ENCODE measurements at regions not wholly inside any gene's neighbourhood (a gene's known extent, or its start where the extent isn't known, plus 50 kb on each side); places are given as distances from the start of the nearest gene placed in this dataset.

DNA sequence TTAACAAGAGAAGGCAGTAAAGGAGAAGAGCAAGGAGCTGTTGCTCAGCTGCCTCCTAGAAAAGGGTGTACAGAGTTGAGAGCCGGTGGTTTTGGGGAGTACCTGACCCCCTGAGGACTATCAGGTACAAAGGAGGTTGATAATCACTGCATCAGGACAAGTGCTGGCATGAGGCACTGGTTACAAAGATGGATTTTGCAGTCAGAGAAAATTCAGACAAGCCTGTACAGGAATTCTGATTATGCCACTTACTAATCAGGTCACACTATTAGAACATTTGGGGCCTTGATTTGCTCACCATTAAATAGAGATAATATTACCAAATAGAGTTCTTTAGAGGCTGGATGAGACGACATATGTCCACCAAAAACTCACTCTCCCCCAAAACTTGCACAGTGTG is 450.9 kb upstream of the TMPO start:
- Histone ChIP-seq H3K9me3 (ENCODE audit: control insufficient read depth, low read depth, low read length) (no peaks in the 10 kb centered on the region), H3K9ac (ENCODE audit: low read length) (no peak overlapping the region), H3K27me3 (ENCODE audit: control insufficient read depth, insufficient read depth, low read length) (no peaks in the 10 kb centered on the region), H3K36me3 (ENCODE audit: control insufficient read depth, low read depth, low read length) (no peaks in the 10 kb centered on the region), H3K27ac (ENCODE audit: low read length) (no peak overlapping the region), H3K4me3 (ENCODE audit: low read length) (no peak overlapping the region), H3K4me1 (ENCODE audit: control insufficient read depth, low read depth, low read length) (no peaks in the 10 kb centered on the region)

- H3K27me3 ChIP-seq (ENCODE audit: control insufficient read depth, insufficient read depth, low read length) = no peaks in the 10 kb centered on the region
- H3K36me3 ChIP-seq (ENCODE audit: control insufficient read depth, low read depth, low read length) = no peaks in the 10 kb centered on the region
- H3K9ac ChIP-seq (ENCODE audit: low read length) = no peak overlapping the region
These were observed 447.6 kb upstream of the TMPO start for GRCh38 chr12:98067795-98068194.

DNA sequence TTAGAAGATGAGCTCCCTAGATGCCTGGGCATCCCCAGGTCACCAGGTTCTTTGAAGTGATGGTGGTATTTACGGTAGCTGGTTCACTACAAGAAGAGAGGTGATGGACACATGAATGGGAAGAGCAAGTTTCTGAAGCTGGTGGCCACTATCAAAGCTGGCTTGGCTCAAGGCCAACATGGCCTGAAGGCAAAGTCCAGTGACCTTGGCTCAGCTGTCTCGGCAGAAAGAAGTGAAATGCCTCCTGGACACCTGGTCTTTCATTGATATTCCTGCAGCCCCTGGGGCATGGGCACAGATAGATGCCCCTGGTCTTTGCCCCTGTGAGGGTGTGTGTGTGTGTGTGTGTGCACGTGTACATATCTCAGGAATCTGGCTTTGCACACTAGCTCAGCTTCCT is 441.8 kb upstream of the TMPO start:
- Histone ChIP-seq H3K9me3 (ENCODE audit: control insufficient read depth, low read depth, low read length) (no peaks in the 10 kb centered on the region), H3K27ac (ENCODE audit: low read length) (no peak overlapping the region), H3K27me3 (ENCODE audit: control insufficient read depth, insufficient read depth, low read length) (no peaks in the 10 kb centered on the region), H3K4me3 (ENCODE audit: low read length) (no peak overlapping the region), H3K4me1 (ENCODE audit: control insufficient read depth, low read depth, low read length) (no peaks in the 10 kb centered on the region), H3K9ac (ENCODE audit: low read length) (no peak overlapping the region), H3K36me3 (ENCODE audit: control insufficient read depth, low read depth, low read length) (no peaks in the 10 kb centered on the region)

More at GRCh38 chr12:98067795-98068194, 447.6 kb upstream of the TMPO start:
- Histone ChIP-seq H3K4me3 (ENCODE audit: low read length) (no peak overlapping the region), H3K27ac (ENCODE audit: low read length) (no peak overlapping the region), H3K4me1 (ENCODE audit: control insufficient read depth, low read depth, low read length) (no peaks in the 10 kb centered on the region), H3K9me3 (ENCODE audit: control insufficient read depth, low read depth, low read length) (no peaks in the 10 kb centered on the region)

DNA sequence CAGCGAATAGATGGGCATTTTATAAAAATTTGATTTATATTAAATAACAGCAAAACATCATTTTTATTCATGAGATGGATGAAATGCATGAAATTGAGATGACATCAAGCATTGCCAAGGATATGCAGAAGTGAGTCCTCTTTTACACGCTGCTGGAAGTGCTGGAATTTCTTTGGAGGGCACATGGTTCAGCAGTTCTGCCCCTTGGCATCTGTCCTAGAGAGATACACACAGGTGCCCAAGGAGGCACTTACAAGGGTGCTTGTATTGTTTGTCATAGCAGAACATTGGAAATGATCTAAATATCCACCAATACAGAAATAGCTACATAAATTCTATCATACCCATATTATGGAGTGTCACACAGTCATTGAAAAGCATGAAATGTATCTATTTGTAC is 441.1 kb upstream of the TMPO start:
- Histone ChIP-seq H3K4me3 (ENCODE audit: low read length) (no peak overlapping the region), H3K27me3 (ENCODE audit: control insufficient read depth, insufficient read depth, low read length) (no peaks in the 10 kb centered on the region), H3K9ac (ENCODE audit: low read length) (no peak overlapping the region), H3K4me1 (ENCODE audit: control insufficient read depth, low read depth, low read length) (no peaks in the 10 kb centered on the region), H3K9me3 (ENCODE audit: control insufficient read depth, low read depth, low read length) (no peaks in the 10 kb centered on the region), H3K36me3 (ENCODE audit: control insufficient read depth, low read depth, low read length) (no peaks in the 10 kb centered on the region), H3K27ac (ENCODE audit: low read length) (no peak overlapping the region)

GRCh38 chr12:98084391-98084790 is 431.0 kb upstream of the TMPO start:
- H3K27ac ChIP-seq (ENCODE audit: low read length) = no peak overlapping the region
- no peaks in the 10 kb centered on the region for H3K27me3 ChIP-seq (ENCODE audit: control insufficient read depth, insufficient read depth, low read length)
- H3K9ac ChIP-seq (ENCODE audit: low read length) = no peak overlapping the region
- H3K4me3 ChIP-seq (ENCODE audit: low read length) = no peak overlapping the region
- no peaks in the 10 kb centered on the region for H3K4me1 ChIP-seq (ENCODE audit: control insufficient read depth, low read depth, low read length)
- H3K36me3 ChIP-seq (ENCODE audit: control insufficient read depth, low read depth, low read length) = no peaks in the 10 kb centered on the region
- H3K9me3 ChIP-seq (ENCODE audit: control insufficient read depth, low read depth, low read length) = no peaks in the 10 kb centered on the region

DNA sequence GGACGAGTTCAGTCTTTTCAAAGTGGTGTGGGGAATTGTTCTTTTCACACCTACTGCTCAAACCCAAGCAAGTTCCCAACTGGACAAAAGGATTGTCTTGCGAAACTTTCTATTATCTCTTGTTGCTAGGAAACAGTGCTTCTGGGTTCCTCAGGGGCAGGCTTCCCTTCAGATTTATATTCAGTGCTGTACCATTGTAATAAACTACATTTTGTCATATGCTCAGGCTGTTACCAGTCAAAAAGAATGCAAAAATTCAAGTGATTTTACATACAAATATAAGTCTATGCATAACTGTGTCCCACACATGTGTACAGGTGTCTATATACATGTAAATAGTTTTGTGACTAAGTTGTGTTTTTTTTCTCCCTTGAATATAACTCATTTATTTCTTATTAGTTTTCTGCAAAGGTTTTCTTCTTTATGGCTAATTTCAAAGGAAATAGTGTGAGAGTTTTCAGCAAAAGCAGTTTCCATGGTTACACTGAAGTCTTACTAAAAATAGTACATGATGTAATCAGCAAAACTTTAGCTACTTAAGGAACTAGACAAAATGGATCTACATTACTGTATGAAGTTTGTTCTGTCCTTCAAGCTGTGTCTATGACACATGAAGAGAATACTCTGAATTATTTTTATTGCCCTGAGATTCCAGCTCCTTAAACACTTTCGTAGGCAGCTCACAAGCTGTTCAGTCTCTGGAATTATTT is 430.2 kb upstream of the TMPO start:
- H3K27me3 ChIP-seq (ENCODE audit: control insufficient read depth, insufficient read depth, low read length) = no peaks in the 10 kb centered on the region
- H3K9me3 ChIP-seq (ENCODE audit: control insufficient read depth, low read depth, low read length) = no peaks in the 10 kb centered on the region
- no peaks in the 10 kb centered on the region for H3K4me1 ChIP-seq (ENCODE audit: control insufficient read depth, low read depth, low read length)
- no peak overlapping the region for H3K9ac ChIP-seq (ENCODE audit: low read length)
- no peak overlapping the region for H3K4me3 ChIP-seq (ENCODE audit: low read length)
- no peaks in the 10 kb centered on the region for H3K36me3 ChIP-seq (ENCODE audit: control insufficient read depth, low read depth, low read length)
- H3K27ac ChIP-seq (ENCODE audit: low read length) = no peak overlapping the region

DNA sequence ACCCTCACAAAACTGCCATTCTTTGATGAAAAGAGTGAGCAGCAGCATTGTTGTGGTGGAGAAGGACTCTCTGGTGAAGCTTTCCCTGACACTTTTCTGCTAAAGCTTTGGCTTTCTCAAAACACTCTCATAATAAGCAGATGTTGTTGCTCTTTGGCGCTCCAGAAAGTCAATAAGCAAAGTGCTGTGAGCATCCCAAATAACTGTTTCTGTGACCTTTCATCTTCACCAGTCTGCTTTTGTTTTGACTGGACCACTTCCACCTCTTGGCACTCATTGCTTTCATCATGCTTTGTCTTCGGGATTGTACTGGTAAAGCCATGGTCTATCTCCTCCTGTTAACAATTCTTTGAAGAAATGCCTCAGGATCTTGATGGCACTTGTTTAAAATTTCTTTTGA is 424.7 kb upstream of the TMPO start:
- Histone ChIP-seq H3K27ac (ENCODE audit: low read length) (no peak overlapping the region), H3K4me3 (ENCODE audit: low read length) (no peak overlapping the region), H3K9ac (ENCODE audit: low read length) (no peak overlapping the region), H3K9me3 (ENCODE audit: control insufficient read depth, low read depth, low read length) (peaks cover 3% of the 10 kb centered on the region), H3K4me1 (ENCODE audit: control insufficient read depth, low read depth, low read length) (no peaks in the 10 kb centered on the region), H3K27me3 (ENCODE audit: control insufficient read depth, insufficient read depth, low read length) (no peaks in the 10 kb centered on the region), H3K36me3 (ENCODE audit: control insufficient read depth, low read depth, low read length) (no peaks in the 10 kb centered on the region)

DNA sequence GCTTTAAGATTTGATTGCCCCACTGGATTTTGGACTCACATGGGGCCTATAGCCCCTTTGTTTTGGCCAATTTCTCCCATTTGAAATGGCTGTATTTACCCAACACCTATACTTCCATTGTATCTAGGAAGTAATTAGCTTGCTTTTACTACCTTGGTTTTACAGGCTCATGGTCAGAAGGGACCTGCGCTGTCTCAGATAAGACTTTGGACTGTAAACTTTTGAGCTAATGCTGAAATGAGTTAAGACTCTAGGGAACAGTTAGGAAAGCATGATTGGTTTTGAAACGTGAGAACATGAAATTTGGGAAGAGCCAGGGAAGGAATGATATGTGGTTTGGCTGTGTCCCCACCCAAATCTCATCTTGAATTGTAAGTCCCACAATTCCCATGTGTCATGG is 419.0 kb upstream of the TMPO start:
- H3K9me3 ChIP-seq (ENCODE audit: control insufficient read depth, low read depth, low read length) = peaks cover 12% of the 10 kb centered on the region
- H3K4me3 ChIP-seq (ENCODE audit: low read length) = no peak overlapping the region
- H3K27ac ChIP-seq (ENCODE audit: low read length) = no peak overlapping the region
- no peaks in the 10 kb centered on the region for H3K27me3 ChIP-seq (ENCODE audit: control insufficient read depth, insufficient read depth, low read length)
- no peaks in the 10 kb centered on the region for H3K4me1 ChIP-seq (ENCODE audit: control insufficient read depth, low read depth, low read length)
- no peaks in the 10 kb centered on the region for H3K36me3 ChIP-seq (ENCODE audit: control insufficient read depth, low read depth, low read length)
- H3K9ac ChIP-seq (ENCODE audit: low read length) = no peak overlapping the region

GRCh38 chr12:98106031-98106683 is 409.2 kb upstream of the TMPO start:
- H3K9ac ChIP-seq (ENCODE audit: low read length) = no peak overlapping the region
- H3K27ac ChIP-seq (ENCODE audit: low read length) = no peak overlapping the region
- no peak overlapping the region for H3K4me3 ChIP-seq (ENCODE audit: low read length)
- H3K4me1 ChIP-seq (ENCODE audit: control insufficient read depth, low read depth, low read length) = peaks cover 11% of the 10 kb centered on the region
- H3K9me3 ChIP-seq (ENCODE audit: control insufficient read depth, low read depth, low read length) = no peaks in the 10 kb centered on the region
- no peaks in the 10 kb centered on the region for H3K36me3 ChIP-seq (ENCODE audit: control insufficient read depth, low read depth, low read length)
- no peaks in the 10 kb centered on the region for H3K27me3 ChIP-seq (ENCODE audit: control insufficient read depth, insufficient read depth, low read length)

DNA sequence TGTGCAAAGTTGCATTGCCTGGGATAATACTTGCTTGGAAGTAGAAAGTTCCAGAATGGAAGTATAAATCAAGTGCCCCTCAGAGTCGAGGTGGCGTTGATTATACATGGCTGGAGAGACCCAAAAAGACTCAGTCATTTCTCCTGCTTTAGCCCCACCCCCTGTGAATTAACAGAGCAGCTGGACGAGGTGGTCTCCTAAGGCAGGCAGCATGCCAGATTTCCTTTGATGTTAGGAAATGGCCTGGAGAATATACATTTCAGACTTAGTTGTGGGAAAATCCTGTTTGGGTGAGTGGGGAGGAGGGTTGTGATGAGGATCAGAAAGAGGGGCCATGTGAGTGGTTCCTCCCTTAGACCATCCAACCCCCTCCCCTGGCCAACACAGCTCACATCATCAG is 406.1 kb upstream of the TMPO start:
- Histone ChIP-seq H3K9ac (ENCODE audit: low read length) (no peak overlapping the region), H3K4me1 (ENCODE audit: control insufficient read depth, low read depth, low read length) (peaks cover 11% of the 10 kb centered on the region), H3K4me3 (ENCODE audit: low read length) (no peak overlapping the region), H3K27me3 (ENCODE audit: control insufficient read depth, insufficient read depth, low read length) (no peaks in the 10 kb centered on the region), H3K9me3 (ENCODE audit: control insufficient read depth, low read depth, low read length) (no peaks in the 10 kb centered on the region), H3K27ac (ENCODE audit: low read length) (no peak overlapping the region), H3K36me3 (ENCODE audit: control insufficient read depth, low read depth, low read length) (no peaks in the 10 kb centered on the region)

DNA sequence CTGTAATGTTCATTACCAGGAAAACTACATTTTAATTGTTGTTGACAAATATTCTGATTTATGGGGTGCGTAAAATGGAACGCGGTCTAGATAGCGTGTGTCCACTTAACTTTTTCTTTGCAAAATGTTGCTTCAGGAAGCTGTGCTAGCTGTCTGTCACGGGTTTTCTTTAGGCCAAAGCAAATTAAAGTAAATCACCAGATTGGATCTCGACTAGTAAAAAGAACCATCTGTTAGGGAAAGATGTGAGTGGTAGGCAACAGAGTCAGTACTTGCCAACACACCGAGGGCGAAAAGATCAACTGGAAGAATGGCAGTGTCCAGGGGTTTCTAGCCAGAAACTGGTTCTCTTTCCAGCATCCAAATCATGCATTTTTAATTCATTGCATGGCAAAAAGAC is 404.9 kb upstream of the TMPO start:
- H3K9me3 ChIP-seq (ENCODE audit: control insufficient read depth, low read depth, low read length) = no peaks in the 10 kb centered on the region
- no peak overlapping the region for H3K27ac ChIP-seq (ENCODE audit: low read length)
- no peak overlapping the region for H3K9ac ChIP-seq (ENCODE audit: low read length)
- no peaks in the 10 kb centered on the region for H3K36me3 ChIP-seq (ENCODE audit: control insufficient read depth, low read depth, low read length)
- H3K27me3 ChIP-seq (ENCODE audit: control insufficient read depth, insufficient read depth, low read length) = no peaks in the 10 kb centered on the region
- no peak overlapping the region for H3K4me3 ChIP-seq (ENCODE audit: low read length)
- peaks cover 11% of the 10 kb centered on the region for H3K4me1 ChIP-seq (ENCODE audit: control insufficient read depth, low read depth, low read length)

DNA sequence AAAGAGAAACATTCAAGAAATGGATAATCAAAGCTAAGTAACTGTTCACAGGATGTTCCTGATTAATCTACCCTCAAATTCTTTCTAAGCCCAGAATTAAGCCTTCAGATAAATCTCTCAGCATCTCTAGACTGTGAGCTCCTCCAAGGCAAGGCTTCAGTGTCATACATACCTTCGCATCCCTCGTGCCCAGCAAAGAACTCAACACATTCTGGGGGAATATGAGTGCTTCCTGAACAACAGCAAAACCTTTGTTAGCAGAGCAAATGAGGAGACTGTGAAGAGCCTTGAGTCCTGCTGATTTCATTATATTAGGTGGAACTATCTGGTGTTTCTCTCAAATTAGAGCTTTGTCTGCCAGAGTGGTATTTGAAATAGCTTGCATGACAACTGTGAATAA is 401.8 kb upstream of the TMPO start:
- no peaks in the 10 kb centered on the region for H3K27me3 ChIP-seq (ENCODE audit: control insufficient read depth, insufficient read depth, low read length)
- no peak overlapping the region for H3K9ac ChIP-seq (ENCODE audit: low read length)
- no peak overlapping the region for H3K4me3 ChIP-seq (ENCODE audit: low read length)
- peaks cover 11% of the 10 kb centered on the region for H3K4me1 ChIP-seq (ENCODE audit: control insufficient read depth, low read depth, low read length)
- H3K9me3 ChIP-seq (ENCODE audit: control insufficient read depth, low read depth, low read length) = no peaks in the 10 kb centered on the region
- H3K36me3 ChIP-seq (ENCODE audit: control insufficient read depth, low read depth, low read length) = no peaks in the 10 kb centered on the region
- H3K27ac ChIP-seq (ENCODE audit: low read length) = no peak overlapping the region
